Peyer's patch (tissue), 4 donors: ENCODE measurements at regions not wholly inside any gene's neighbourhood (a gene's known extent, or its start where the extent isn't known, plus 50 kb on each side); places are given as distances from the start of the nearest gene placed in this dataset.

Experiments used
- CTCF ChIP-seq, 6 experiments: fragments of 450-650 bp in 4 of 6; fragments of 200-600 bp in 2 of 6; sonication (generic) in 1 of 6; IDR thresholded peaks; one replicate each; pipeline ENCODE4 v1.5.1; 2017 to 2019; ENCODE audit warnings: antibody characterized with exemption in 6 of 6, mild to moderate bottlenecking in 3 of 6, moderate library complexity in 1 of 6
- POLR2A ChIP-seq, 2 donors: fragments of 450-650 bp; IDR thresholded peaks; one replicate each; pipeline ENCODE4 v1.5.1; 2017; ENCODE audit warnings: antibody characterized with exemption in 2 of 2, mild to moderate bottlenecking in 2 of 2, moderate library complexity in 2 of 2

- no peak for TF ChIP-seq POLR2A (IDR thresholded peaks at IDR 0.05)
- no peak for TF ChIP-seq CTCF (IDR thresholded peaks at IDR 0.05)
These were observed 981.1 kb upstream of the AGA start for GRCh38 chr4:178423366-178423765.
